A549 (cell line): ENCODE measurements at regions not wholly inside any gene's neighbourhood (a gene's known extent, or its start where the extent isn't known, plus 50 kb on each side); places are given as distances from the start of the nearest gene placed in this dataset.

Source experiments
- TF ChIP-seq, protein P1 (sequence below): fragments of >200 bp; sonication (Bioruptor Twin); formaldehyde crosslinking; IDR thresholded peaks from 3 replicates; pipeline ENCODE4 v1.5.1; 2016
- TF ChIP-seq, protein P2 (sequence below): fragments of 200-600 bp; sonication (generic); IDR thresholded peaks from 2 replicates; pipeline ENCODE4 v1.6.1; 2016; ENCODE audit warnings: antibody characterized with exemption, mild to moderate bottlenecking, moderate library complexity

- TF ChIP-seq, protein P1, sequence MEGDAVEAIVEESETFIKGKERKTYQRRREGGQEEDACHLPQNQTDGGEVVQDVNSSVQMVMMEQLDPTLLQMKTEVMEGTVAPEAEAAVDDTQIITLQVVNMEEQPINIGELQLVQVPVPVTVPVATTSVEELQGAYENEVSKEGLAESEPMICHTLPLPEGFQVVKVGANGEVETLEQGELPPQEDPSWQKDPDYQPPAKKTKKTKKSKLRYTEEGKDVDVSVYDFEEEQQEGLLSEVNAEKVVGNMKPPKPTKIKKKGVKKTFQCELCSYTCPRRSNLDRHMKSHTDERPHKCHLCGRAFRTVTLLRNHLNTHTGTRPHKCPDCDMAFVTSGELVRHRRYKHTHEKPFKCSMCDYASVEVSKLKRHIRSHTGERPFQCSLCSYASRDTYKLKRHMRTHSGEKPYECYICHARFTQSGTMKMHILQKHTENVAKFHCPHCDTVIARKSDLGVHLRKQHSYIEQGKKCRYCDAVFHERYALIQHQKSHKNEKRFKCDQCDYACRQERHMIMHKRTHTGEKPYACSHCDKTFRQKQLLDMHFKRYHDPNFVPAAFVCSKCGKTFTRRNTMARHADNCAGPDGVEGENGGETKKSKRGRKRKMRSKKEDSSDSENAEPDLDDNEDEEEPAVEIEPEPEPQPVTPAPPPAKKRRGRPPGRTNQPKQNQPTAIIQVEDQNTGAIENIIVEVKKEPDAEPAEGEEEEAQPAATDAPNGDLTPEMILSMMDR: no peak
- TF ChIP-seq, protein P2, sequence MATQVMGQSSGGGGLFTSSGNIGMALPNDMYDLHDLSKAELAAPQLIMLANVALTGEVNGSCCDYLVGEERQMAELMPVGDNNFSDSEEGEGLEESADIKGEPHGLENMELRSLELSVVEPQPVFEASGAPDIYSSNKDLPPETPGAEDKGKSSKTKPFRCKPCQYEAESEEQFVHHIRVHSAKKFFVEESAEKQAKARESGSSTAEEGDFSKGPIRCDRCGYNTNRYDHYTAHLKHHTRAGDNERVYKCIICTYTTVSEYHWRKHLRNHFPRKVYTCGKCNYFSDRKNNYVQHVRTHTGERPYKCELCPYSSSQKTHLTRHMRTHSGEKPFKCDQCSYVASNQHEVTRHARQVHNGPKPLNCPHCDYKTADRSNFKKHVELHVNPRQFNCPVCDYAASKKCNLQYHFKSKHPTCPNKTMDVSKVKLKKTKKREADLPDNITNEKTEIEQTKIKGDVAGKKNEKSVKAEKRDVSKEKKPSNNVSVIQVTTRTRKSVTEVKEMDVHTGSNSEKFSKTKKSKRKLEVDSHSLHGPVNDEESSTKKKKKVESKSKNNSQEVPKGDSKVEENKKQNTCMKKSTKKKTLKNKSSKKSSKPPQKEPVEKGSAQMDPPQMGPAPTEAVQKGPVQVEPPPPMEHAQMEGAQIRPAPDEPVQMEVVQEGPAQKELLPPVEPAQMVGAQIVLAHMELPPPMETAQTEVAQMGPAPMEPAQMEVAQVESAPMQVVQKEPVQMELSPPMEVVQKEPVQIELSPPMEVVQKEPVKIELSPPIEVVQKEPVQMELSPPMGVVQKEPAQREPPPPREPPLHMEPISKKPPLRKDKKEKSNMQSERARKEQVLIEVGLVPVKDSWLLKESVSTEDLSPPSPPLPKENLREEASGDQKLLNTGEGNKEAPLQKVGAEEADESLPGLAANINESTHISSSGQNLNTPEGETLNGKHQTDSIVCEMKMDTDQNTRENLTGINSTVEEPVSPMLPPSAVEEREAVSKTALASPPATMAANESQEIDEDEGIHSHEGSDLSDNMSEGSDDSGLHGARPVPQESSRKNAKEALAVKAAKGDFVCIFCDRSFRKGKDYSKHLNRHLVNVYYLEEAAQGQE: no peak
Measured at GRCh38 chr12:126907900-126908764, 1358.8 kb upstream of the TMEM132C start.
